NB4 (cell line): ENCODE measurements at regions not wholly inside any gene's neighbourhood (a gene's known extent, or its start where the extent isn't known, plus 50 kb on each side); places are given as distances from the start of the nearest gene placed in this dataset.
"Not testable (repeated sequence)": the region's sequence is repeated elsewhere in the genome, so short reads cannot be mapped to it uniquely, and the experiment has no call there.

ENCODE experiments used
- DNase-seq: peaks from one replicate; pipeline ENCODE4 v3.0.0; 2010; ENCODE audit warnings: low read depth
- H3K4me3 ChIP-seq: one replicate; pipeline ENCODE4 v1.5.1; 2011; ENCODE audit warnings: mild to moderate bottlenecking, low read depth, low read length, moderate library complexity
- MYC ChIP-seq: IDR thresholded peaks from 2 replicates; pipeline ENCODE4 v1.6.1; 2011; ENCODE audit warnings: low read depth, low read length
- POLR2A ChIP-seq: IDR thresholded peaks from 2 replicates; pipeline ENCODE4 v1.6.1; 2011; ENCODE audit warnings: mild to moderate bottlenecking; ENCODE audit not compliant: insufficient read length; ENCODE audit errors: extremely low read depth
- TF ChIP-seq, protein P1 (sequence below): IDR thresholded peaks from 2 replicates; pipeline ENCODE4 v1.6.1; 2011; ENCODE audit warnings: low read depth, low read length
- TF ChIP-seq, protein P2 (sequence below): IDR thresholded peaks from one replicate; pipeline ENCODE4 v1.5.1; 2012; ENCODE audit warnings: low read depth, low read length

- DNase-seq: no peak
- TF ChIP-seq MYC: no peak
- TF ChIP-seq, protein P1, sequence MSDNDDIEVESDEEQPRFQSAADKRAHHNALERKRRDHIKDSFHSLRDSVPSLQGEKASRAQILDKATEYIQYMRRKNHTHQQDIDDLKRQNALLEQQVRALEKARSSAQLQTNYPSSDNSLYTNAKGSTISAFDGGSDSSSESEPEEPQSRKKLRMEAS: no peak
- TF ChIP-seq POLR2A: no peak
- H3K4me3 ChIP-seq: no peak overlapping the region
Measured at GRCh38 chr9:97773091-97773490, 76.0 kb upstream of the XPA start.

- H3K4me3 ChIP-seq: no peak overlapping the region
- no peak for DNase-seq
- no peak for TF ChIP-seq MYC
- TF ChIP-seq, protein P2, sequence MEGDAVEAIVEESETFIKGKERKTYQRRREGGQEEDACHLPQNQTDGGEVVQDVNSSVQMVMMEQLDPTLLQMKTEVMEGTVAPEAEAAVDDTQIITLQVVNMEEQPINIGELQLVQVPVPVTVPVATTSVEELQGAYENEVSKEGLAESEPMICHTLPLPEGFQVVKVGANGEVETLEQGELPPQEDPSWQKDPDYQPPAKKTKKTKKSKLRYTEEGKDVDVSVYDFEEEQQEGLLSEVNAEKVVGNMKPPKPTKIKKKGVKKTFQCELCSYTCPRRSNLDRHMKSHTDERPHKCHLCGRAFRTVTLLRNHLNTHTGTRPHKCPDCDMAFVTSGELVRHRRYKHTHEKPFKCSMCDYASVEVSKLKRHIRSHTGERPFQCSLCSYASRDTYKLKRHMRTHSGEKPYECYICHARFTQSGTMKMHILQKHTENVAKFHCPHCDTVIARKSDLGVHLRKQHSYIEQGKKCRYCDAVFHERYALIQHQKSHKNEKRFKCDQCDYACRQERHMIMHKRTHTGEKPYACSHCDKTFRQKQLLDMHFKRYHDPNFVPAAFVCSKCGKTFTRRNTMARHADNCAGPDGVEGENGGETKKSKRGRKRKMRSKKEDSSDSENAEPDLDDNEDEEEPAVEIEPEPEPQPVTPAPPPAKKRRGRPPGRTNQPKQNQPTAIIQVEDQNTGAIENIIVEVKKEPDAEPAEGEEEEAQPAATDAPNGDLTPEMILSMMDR: no peak
- no peak for TF ChIP-seq POLR2A
- TF ChIP-seq, protein P1: no peak
Measured at GRCh38 chr9:97773723-97774122, 76.6 kb upstream of the XPA start.

DNA sequence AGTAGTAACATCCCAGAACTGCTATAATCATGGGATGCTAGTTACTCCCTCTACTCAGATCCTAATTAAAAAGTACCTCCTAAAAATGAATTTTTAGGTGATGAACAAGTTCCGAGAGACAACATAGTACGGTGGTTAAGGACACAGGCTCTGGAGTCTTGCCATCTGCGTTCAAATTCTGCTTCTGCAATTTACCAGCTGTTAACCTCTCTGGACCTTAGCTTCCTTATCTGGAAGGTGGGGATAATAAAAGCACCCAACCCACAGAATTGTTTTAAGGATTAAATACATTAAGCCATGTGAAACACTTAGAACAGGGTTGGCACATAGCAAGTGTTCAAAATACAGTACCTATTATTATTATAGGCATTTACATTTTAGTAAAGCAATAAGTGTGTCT is 77.5 kb upstream of the XPA start:
- no peak for DNase-seq
- H3K4me3 ChIP-seq: no peak overlapping the region
- TF ChIP-seq POLR2A (no peak), MYC (no peak)
- TF ChIP-seq, protein P2: no peak
- TF ChIP-seq, protein P1: no peak

GRCh38 chr9:97778740-97779139 is 74.3 kb upstream of the FOXE1 start:
- H3K4me3 ChIP-seq, DNase-seq: not testable (repeated sequence)

- TF ChIP-seq POLR2A (no peak), MYC (no peak)
- TF ChIP-seq, protein P2: no peak
- TF ChIP-seq, protein P1: no peak
- DNase-seq: no peak
Measured at GRCh38 chr9:97779608-97780007, 73.4 kb upstream of the FOXE1 start.

DNA sequence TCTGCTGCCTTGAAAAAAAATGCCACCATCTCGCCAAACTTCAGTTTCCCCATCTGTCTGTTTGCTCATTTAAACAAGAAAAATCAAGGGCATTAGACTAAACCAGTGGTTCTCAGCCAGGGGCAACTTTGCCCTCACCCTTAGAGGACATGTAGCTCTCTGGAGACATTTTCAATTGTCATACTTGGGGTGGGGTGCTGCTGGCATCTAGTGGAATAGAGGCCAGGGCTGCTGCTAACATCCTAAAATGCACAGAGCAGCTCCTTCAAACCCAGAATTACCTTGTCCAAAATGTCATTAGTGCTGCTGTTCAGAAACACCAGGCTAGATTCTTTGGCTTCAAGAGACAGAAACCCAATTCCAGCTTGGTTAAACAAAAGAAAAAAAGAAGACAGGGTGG is 71.1 kb upstream of the FOXE1 start:
- H3K4me3 ChIP-seq: no peak overlapping the region
- TF ChIP-seq POLR2A (no peak), MYC (no peak)
- no peak for DNase-seq

More at GRCh38 chr9:97779608-97780007, 73.4 kb upstream of the FOXE1 start:
- no peak overlapping the region for H3K4me3 ChIP-seq

DNA sequence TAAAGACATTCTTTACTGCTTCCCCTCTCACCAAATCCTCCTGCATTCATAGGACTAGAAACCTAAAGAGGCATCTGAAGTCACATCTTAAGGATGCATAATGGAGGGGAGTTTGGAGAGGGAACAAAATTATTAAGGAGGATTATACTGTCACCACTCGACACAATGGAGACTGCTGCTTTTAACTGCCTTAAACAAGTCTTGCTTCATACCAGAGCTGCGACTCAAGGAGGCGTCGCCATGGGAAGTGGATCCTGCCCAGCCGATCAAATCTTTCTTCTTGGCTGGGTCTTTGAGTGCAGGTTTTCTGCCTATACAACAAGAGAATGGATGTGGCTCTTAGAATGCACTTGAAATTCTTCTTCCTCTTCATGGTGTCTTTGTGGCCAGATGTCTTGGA is 66.7 kb upstream of the FOXE1 start:
- no peak for DNase-seq

More for the DNA sequence above, 66.7 kb upstream of the FOXE1 start:
- H3K4me3 ChIP-seq: no peak overlapping the region
- TF ChIP-seq, protein P1: no peak
- TF ChIP-seq, protein P2: no peak
- TF ChIP-seq POLR2A (no peak), MYC (no peak)
